ENCODE measurements at regions not wholly inside any gene's neighbourhood (a gene's known extent, or its start where the extent isn't known, plus 50 kb on each side); places are given as distances from the start of the nearest gene placed in this dataset.

DNA sequence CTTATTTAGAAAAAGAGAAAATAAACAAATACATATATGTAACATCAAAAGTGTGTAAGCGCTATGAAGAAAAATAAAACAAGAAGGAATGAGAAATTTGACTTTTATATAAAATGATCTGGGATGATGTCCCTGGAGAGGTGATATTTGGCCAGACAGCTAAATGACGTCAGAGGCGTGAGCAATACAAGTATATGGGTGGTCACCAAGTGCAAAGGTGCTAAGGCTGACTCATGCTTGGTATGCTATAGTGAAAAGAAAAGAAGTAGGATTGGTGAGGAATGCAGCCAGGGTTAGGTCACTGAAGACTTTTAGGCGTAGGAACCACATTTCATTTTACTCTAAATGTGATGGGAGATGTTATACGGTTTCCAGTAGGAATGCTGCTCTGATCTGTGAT is 1049.1 kb upstream of the TENM3 start:
- TF ChIP-seq CTCF (IDR thresholded peaks at IDR 0.05) (no peak), EP300 (IDR thresholded peaks at IDR 0.05) (no peak), POLR2AphosphoS5 (IDR thresholded peaks at IDR 0.05) (no peak), POLR2A (IDR thresholded peaks at IDR 0.05; ENCODE audit: low read depth) (no peak)
- Histone ChIP-seq H3K4me3 (no peak overlapping the region), H3K4me1 (no peaks in the 10 kb centered on the region), H3K36me3 (no peaks in the 10 kb centered on the region), H3K27me3 (no peaks in the 10 kb centered on the region), H3K27ac (replicated peaks in 1 of 4) (no peak overlapping the region), H3K9me3 (no peaks in the 10 kb centered on the region)
- no peak for DNase-seq (ENCODE audit: extremely low spot score)
- 85% methylated on average over 5 of the region's 5 CpGs for WGBS
- intact Hi-C loops (cut with DNase I) = no loop called here

DNA sequence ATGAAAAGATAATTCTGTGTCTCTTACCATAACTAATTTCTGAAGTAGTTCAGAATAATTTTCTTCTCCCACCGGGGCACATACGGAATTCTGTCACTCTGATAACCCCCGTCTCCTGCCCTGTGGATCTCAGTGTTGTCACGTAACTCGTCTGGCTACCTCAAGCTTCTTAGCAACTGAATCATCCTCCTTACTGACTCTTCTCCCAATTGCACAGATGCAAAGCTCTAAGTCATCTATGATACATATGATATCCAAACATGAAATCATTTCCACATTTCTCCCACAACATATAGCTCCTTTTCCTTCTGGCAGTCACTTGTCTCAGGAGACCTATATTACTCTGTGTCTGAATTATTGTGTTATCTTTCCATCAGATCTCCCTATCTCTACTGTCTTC is 1043.1 kb upstream of the TENM3 start:
- no peak overlapping the region for H3K4me3 ChIP-seq
- 80% methylated on average over 5 of the region's 5 CpGs for whole genome bisulfite sequencing
- DNase-seq (ENCODE audit: extremely low spot score) = no peak
- no peaks in the 10 kb centered on the region for H3K36me3 ChIP-seq
- intact Hi-C loops (cut with DNase I) = no loop called here
- H3K9me3 ChIP-seq = no peaks in the 10 kb centered on the region
- H3K27me3 ChIP-seq = no peaks in the 10 kb centered on the region
- TF ChIP-seq POLR2A (IDR thresholded peaks at IDR 0.05; ENCODE audit: low read depth) (no peak), EP300 (IDR thresholded peaks at IDR 0.05) (no peak), CTCF (IDR thresholded peaks at IDR 0.05) (no peak), POLR2AphosphoS5 (IDR thresholded peaks at IDR 0.05) (no peak)
- no peaks in the 10 kb centered on the region for H3K4me1 ChIP-seq
- no peak overlapping the region for H3K27ac ChIP-seq (replicated peaks in 1 of 4)

- intact Hi-C loops (cut with DNase I) = no loop called here
- Histone ChIP-seq H3K27me3 (no peaks in the 10 kb centered on the region), H3K36me3 (no peaks in the 10 kb centered on the region), H3K4me1 (no peaks in the 10 kb centered on the region), H3K27ac (replicated peaks in 1 of 4) (no peak overlapping the region), H3K9me3 (no peaks in the 10 kb centered on the region), H3K4me3 (no peak overlapping the region)
- DNase-seq (ENCODE audit: extremely low spot score) = no peak
- TF ChIP-seq POLR2A (IDR thresholded peaks at IDR 0.05; ENCODE audit: low read depth) = no peak
- no peak for TF ChIP-seq CTCF (IDR thresholded peaks at IDR 0.05)
- TF ChIP-seq EP300 (IDR thresholded peaks at IDR 0.05) = no peak
- no peak for TF ChIP-seq POLR2AphosphoS5 (IDR thresholded peaks at IDR 0.05)
- 66% methylated on average over 5 of the region's 5 CpGs for WGBS
Observed at GRCh38 chr4:181202240-181202639, 1041.0 kb upstream of the TENM3 start.

DNA sequence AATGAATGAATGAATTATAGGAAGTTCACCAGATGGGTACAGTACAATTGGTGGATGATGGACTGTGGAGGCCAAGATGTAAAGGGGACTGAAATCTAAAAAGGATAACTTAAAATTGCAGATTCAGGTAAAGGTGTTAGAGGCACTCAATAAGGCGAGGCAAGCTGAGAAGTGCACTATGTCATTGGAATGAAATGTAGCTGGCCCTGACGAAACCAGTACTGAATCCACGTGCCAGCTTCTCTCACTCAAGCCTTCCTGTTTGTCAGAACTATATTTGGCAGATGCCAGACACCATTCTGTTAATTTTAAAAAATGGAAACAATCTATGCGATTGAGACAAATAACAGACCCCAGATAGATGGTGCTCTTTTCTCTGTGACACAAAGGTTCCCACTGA is 1039.1 kb upstream of the TENM3 start:
- no peaks in the 10 kb centered on the region for H3K36me3 ChIP-seq
- no peak for DNase-seq (ENCODE audit: extremely low spot score)
- H3K4me1 ChIP-seq = no peaks in the 10 kb centered on the region
- WGBS = 66% methylated on average over 4 of the region's 4 CpGs
- H3K4me3 ChIP-seq = no peak overlapping the region
- H3K27me3 ChIP-seq = no peaks in the 10 kb centered on the region
- no peak overlapping the region for H3K27ac ChIP-seq (replicated peaks in 1 of 4)
- intact Hi-C loops (cut with DNase I) = no loop called here
- TF ChIP-seq EP300 (IDR thresholded peaks at IDR 0.05) = no peak
- TF ChIP-seq POLR2A (IDR thresholded peaks at IDR 0.05; ENCODE audit: low read depth) = no peak
- TF ChIP-seq POLR2AphosphoS5 (IDR thresholded peaks at IDR 0.05) = no peak
- TF ChIP-seq CTCF (IDR thresholded peaks at IDR 0.05) = no peak
- H3K9me3 ChIP-seq = no peaks in the 10 kb centered on the region

GRCh38 chr4:181213551-181213950 is 1029.7 kb upstream of the TENM3 start:
- H3K27me3 ChIP-seq = no peaks in the 10 kb centered on the region
- 39% methylated on average over 2 of the region's 2 CpGs for WGBS
- TF ChIP-seq POLR2A (IDR thresholded peaks at IDR 0.05; ENCODE audit: low read depth) (no peak), POLR2AphosphoS5 (IDR thresholded peaks at IDR 0.05) (no peak), CTCF (IDR thresholded peaks at IDR 0.05) (no peak), EP300 (IDR thresholded peaks at IDR 0.05) (no peak)
- H3K9me3 ChIP-seq = no peaks in the 10 kb centered on the region
- H3K4me1 ChIP-seq = no peaks in the 10 kb centered on the region
- no peak for DNase-seq (ENCODE audit: extremely low spot score)
- no peak overlapping the region for H3K4me3 ChIP-seq
- intact Hi-C loops (cut with DNase I) = no loop called here
- H3K36me3 ChIP-seq = no peaks in the 10 kb centered on the region
- no peak overlapping the region for H3K27ac ChIP-seq (replicated peaks in 1 of 4)

All from esophagus muscularis mucosa (tissue), 4 donors.